Adrenal gland (tissue), 9 donors: ENCODE measurements at regions not wholly inside any gene's neighbourhood (a gene's known extent, or its start where the extent isn't known, plus 50 kb on each side); places are given as distances from the start of the nearest gene placed in this dataset.
"Not testable (repeated sequence)": the region's sequence is repeated elsewhere in the genome, so short reads cannot be mapped to it uniquely, and the experiment has no call there.

Experiments used
- DNase-seq, 7 donors: peaks; one replicate each; pipeline ENCODE4 v3.0.0-alpha.2; 2019 to 2020
- H3K27ac ChIP-seq, 5 donors: fragments of 200-600 bp; sonication (generic) in 4 of 5; 1 replicate in 3 of 5; 2 replicates in 2 of 5; pipeline versions ENCODE4 v1.5.1 to v1.8.0; 2016 to 2020; ENCODE audit warnings: mild to moderate bottlenecking in 1 of 5
- H3K27me3 ChIP-seq: fragments of 200-600 bp; 2 replicates; pipeline ENCODE4 v1.8.0; 2021
- H3K36me3 ChIP-seq, 2 donors: fragments of 200-600 bp; replicated peaks in 1 of 2; 1 replicate in 1 of 2; 2 replicates in 1 of 2; pipeline versions ENCODE4 v1.5.1 to v1.8.0; 2018 to 2022
- H3K4me1 ChIP-seq, 2 donors: fragments of 200-600 bp; replicated peaks in 1 of 2; 1 replicate in 1 of 2; 2 replicates in 1 of 2; pipeline versions ENCODE4 v1.5.1 to v1.8.0; 2018 to 2021
- H3K4me3 ChIP-seq, 4 donors: fragments of 200-600 bp; sonication (generic) in 3 of 4; one replicate each; pipeline ENCODE4 v1.5.1; 2016 to 2018
- H3K9me3 ChIP-seq, 3 donors: fragments of 200-600 bp; sonication (generic) in 1 of 3; replicated peaks in 1 of 3; 1 replicate in 2 of 3; 2 replicates in 1 of 3; pipeline versions ENCODE4 v1.5.1 to v1.8.0; 2016 to 2021
- CTCF ChIP-seq, 6 experiments: fragments of 450-650 bp in 4 of 6; fragments of 200-600 bp in 2 of 6; sonication (generic) in 1 of 6; IDR thresholded peaks; 1 replicate in 5 of 6; 2 replicates in 1 of 6; pipeline versions ENCODE4 v1.5.1 to v1.8.0; 2016 to 2021; ENCODE audit warnings: antibody characterized with exemption in 6 of 6, mild to moderate bottlenecking in 2 of 6, moderate library complexity in 1 of 6
- POLR2A ChIP-seq, 2 donors: fragments of 450-650 bp; IDR thresholded peaks; one replicate each; pipeline ENCODE4 v1.6.1; 2017; ENCODE audit warnings: antibody characterized with exemption in 2 of 2, mild to moderate bottlenecking in 2 of 2, moderate library complexity in 1 of 2
- WGBS, 4 donors: extraction: QIAGEN DNeasy Blood & Tissue Kit in 2 of 4; methylation state at CpG; one replicate each; pipeline versions ENCODE4 v1.1.5 to v1.1.7; 2013 to 2017; 5-methylcytosine and 5-hydroxymethylcytosine counted together
- intact Hi-C, 2 donors: fragments of 100-400 bp; cut with DNase I; formaldehyde crosslinking; loops; one replicate each; pipeline versions ENCODE4 v1.14.1 to v1.15.0; 2022 to 2023
- donor health status: healthy with polysubstance abuse.
- donor health status: Bipolar disorder and iron deficiency.
- donor health status: DM: yes; HTN: yes; CAD: no.
- donor health status: DM: no; HTN: no; CAD: no.
- donor health status: DM: no; HTN: no; CAD: no.

- 41 to 62% (median 47%) methylated on average over 3 of the region's 3 CpGs for WGBS, 4 donors
- Histone ChIP-seq H3K4me1 (no peaks in the 10 kb centered on the region), H3K4me3 (no peak overlapping the region), H3K27ac (no peak overlapping the region), H3K27me3 (peaks cover 7% of the 10 kb centered on the region), H3K9me3 (no peaks in the 10 kb centered on the region), H3K36me3 (no peaks in the 10 kb centered on the region)
- intact Hi-C loops, result no loop called here
- TF ChIP-seq POLR2A (IDR thresholded peaks at IDR 0.05) (no peak), CTCF (IDR thresholded peaks at IDR 0.05) (no peak)
- DNase-seq, result peak in 1 of 7 donors; percentile 55
These were observed 81.7 kb downstream of the PWWP3B start for GRCh38 chrX:106249706-106250379.

DNA sequence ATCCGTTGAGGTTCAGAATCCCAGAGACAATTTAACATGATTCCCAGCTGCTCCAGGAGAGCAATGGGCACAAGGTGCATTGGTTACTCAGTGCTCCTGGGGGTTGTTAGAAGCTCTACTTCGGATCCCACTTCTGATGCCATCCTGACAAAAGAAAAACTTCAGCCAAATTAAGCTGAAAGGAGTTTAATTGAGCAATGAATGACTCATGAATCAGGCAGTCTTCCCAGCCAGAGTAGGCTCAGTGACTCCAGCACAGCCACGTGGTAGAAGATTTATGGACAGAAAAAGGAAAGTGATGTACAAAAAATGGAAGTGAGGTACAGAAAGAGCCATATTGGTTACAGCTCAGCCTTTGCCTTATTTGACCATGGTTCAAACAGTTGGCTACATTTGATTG lies 95.7 kb downstream of the PWWP3B start:
- Histone ChIP-seq H3K36me3 (no peaks in the 10 kb centered on the region), H3K4me3 (no peak overlapping the region), H3K27ac (no peak overlapping the region), H3K9me3 (no peaks in the 10 kb centered on the region), H3K27me3 (peaks cover 5% of the 10 kb centered on the region), H3K4me1 (no peaks in the 10 kb centered on the region)
- TF ChIP-seq CTCF (IDR thresholded peaks at IDR 0.05) (no peak), POLR2A (IDR thresholded peaks at IDR 0.05) (no peak)
- 23 to 52% (median 33%) methylated on average over 3 of the region's 3 CpGs for WGBS, 4 donors
- peak in 4 of 7 donors; percentile 6 to 21 (median 12) for DNase-seq
- intact Hi-C loops, result no loop called here

GRCh38 chrX:106273947-106274587 lies 106.0 kb downstream of the PWWP3B start:
- H3K27me3 ChIP-seq, H3K9me3 ChIP-seq, intact Hi-C loops, DNase-seq, H3K27ac ChIP-seq, H3K4me3 ChIP-seq, H3K36me3 ChIP-seq, H3K4me1 ChIP-seq: not testable (repeated sequence)
- no CpG with 5 or more reads among the region's 9 CpGs for WGBS, 4 donors

DNA sequence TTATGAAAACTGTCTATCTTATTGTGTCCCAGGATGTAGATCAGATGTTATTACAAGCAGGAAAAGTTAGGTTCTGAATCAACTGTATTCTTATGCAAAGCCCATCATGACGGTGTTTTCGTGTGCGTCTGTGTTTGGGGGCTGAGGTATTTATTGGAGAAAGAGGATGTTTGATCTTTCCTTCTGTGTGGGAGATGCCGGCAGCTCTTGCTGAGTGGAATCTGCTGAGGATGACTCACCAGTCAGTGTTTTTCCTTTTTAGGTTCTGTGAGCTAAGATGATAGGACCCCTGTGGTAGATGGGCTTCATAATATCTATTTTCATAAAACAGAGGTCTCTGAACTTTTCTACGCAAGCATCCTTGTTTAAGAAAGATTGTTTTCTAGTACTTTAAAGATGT lies 107.1 kb downstream of the PWWP3B start:
- intact Hi-C loops, H3K9me3 ChIP-seq, H3K4me3 ChIP-seq, H3K4me1 ChIP-seq, H3K27ac ChIP-seq, DNase-seq, H3K36me3 ChIP-seq, H3K27me3 ChIP-seq: not testable (repeated sequence)
- no CpG with 5 or more reads among the region's 5 CpGs for WGBS, 4 donors

GRCh38 chrX:106278951-106279350 lies 110.8 kb downstream of the PWWP3B start:
- H3K27me3 ChIP-seq, result peaks cover 11% of the 10 kb centered on the region
- H3K27ac ChIP-seq, result no peak overlapping the region
- no peak for DNase-seq
- no peaks in the 10 kb centered on the region for H3K36me3 ChIP-seq
- TF ChIP-seq CTCF (IDR thresholded peaks at IDR 0.05) (no peak), POLR2A (IDR thresholded peaks at IDR 0.05) (no peak)
- H3K4me1 ChIP-seq, result no peaks in the 10 kb centered on the region
- H3K4me3 ChIP-seq, result no peak overlapping the region
- WGBS, 4 donors, result 32 to 51% (median 38%) methylated on average over 2 of the region's 2 CpGs
- intact Hi-C loops, result no loop called here
- no peaks in the 10 kb centered on the region for H3K9me3 ChIP-seq
